ENCODE measurements at regions not wholly inside any gene's neighbourhood (a gene's known extent, or its start where the extent isn't known, plus 50 kb on each side); places are given as distances from the start of the nearest gene placed in this dataset.

- TF ChIP-seq CTCF (conservative IDR thresholded peaks at IDR 0.05 in 1 of 2, IDR thresholded peaks at IDR 0.05 in 1 of 2; ENCODE audit: extremely low read depth in 1 of 2, insufficient read depth in 1 of 2, low read depth in 1 of 2, low read length in 2 of 2) (no peak), EZH2 (IDR thresholded peaks at IDR 0.05; ENCODE audit: borderline replicate concordance, low read length) (no peak)
These were observed 138.0 kb downstream of the TAF11L14 start for GRCh38 chr5:17772232-17772631.
